Breast epithelium (tissue), 4 donors: ENCODE measurements at regions not wholly inside any gene's neighbourhood (a gene's known extent, or its start where the extent isn't known, plus 50 kb on each side); places are given as distances from the start of the nearest gene placed in this dataset.
A peak's percentile ranks its signal among the peaks of the same experiment; 100 is the strongest.

Source experiments
- DNase-seq, 2 donors: peaks; one replicate each; pipeline ENCODE4 v3.0.0-alpha.2; 2019; ENCODE audit warnings: low spot score in 2 of 2
- H3K27ac ChIP-seq, 2 donors: fragments of 200-600 bp; sonication (generic) in 1 of 2; one replicate each; pipeline ENCODE4 v1.5.1; 2016 to 2019; ENCODE audit warnings: mild to moderate bottlenecking in 1 of 2
- H3K27me3 ChIP-seq, 2 donors: fragments of 200-600 bp; sonication (generic) in 1 of 2; one replicate each; pipeline versions ENCODE4 v1.5.1 to v1.6.0; 2017 to 2019; ENCODE audit warnings: control low read depth in 1 of 2, mild to moderate bottlenecking in 1 of 2
- H3K36me3 ChIP-seq: fragments of 200-600 bp; one replicate; pipeline ENCODE4 v1.5.1; 2019
- H3K4me1 ChIP-seq, 2 donors: fragments of 200-600 bp; sonication (generic); one replicate each; pipeline ENCODE4 v1.5.1; 2016 to 2019; ENCODE audit warnings: control low read depth in 1 of 2
- H3K4me3 ChIP-seq, 3 donors: fragments of 200-600 bp; sonication (generic); 1 replicate in 2 of 3; 2 replicates in 1 of 3; pipeline ENCODE4 v1.5.1; 2016 to 2019; ENCODE audit warnings: mild to moderate bottlenecking in 3 of 3, moderate library complexity in 2 of 3
- H3K9me3 ChIP-seq, 2 donors: fragments of 200-600 bp; sonication (generic) in 1 of 2; one replicate each; pipeline ENCODE4 v1.5.1; 2016 to 2019; ENCODE audit warnings: control low read depth in 1 of 2
- POLR2A ChIP-seq: fragments of 450-650 bp; IDR thresholded peaks from one replicate; pipeline ENCODE4 v1.6.1; 2016; ENCODE audit warnings: antibody characterized with exemption, mild to moderate bottlenecking, moderate library complexity
- POLR2AphosphoS5 ChIP-seq, 3 donors: sonication (generic); formaldehyde crosslinking; IDR thresholded peaks; one replicate each; pipeline ENCODE4 v1.6.1; 2017; ENCODE audit warnings: antibody characterized with exemption in 3 of 3
- intact Hi-C: fragments of 100-400 bp; cut with DNase I; formaldehyde crosslinking; loops from one replicate; pipeline ENCODE4 v1.15.1; 2023; ENCODE audit warnings: low total_unique reads
- TF ChIP-seq, protein P1 (sequence below), 3 donors: fragments of 450-650 bp; IDR thresholded peaks; one replicate each; pipeline ENCODE4 v1.5.1; 2016 to 2017; ENCODE audit warnings: antibody characterized with exemption in 3 of 3, mild to moderate bottlenecking in 3 of 3, moderate library complexity in 3 of 3

DNA sequence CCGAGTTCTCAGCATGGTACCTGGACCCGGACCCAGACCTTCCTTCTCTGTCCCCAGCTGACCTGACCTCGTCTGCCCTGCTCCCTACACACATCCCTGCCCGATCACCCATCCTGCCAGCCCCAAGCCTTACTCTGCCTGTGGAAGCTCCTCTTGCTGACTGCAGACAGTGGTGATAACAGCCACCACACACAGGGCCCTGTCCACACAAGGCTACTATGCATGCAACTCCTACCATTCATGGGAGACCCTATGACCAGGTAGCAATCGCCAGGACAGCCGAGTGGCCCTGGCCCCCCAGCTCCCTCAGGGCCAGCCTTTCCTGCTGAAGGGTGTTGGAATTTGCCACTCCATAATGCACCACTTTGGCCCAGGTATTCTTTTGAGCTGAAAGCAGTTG, 233.6 kb downstream of the BRD1 start:
- H3K27me3 ChIP-seq: peaks cover 0 to 20% of the 10 kb centered on the region in 2 donors
- TF ChIP-seq POLR2AphosphoS5 (IDR thresholded peaks at IDR 0.05): no peak
- TF ChIP-seq, protein P1, sequence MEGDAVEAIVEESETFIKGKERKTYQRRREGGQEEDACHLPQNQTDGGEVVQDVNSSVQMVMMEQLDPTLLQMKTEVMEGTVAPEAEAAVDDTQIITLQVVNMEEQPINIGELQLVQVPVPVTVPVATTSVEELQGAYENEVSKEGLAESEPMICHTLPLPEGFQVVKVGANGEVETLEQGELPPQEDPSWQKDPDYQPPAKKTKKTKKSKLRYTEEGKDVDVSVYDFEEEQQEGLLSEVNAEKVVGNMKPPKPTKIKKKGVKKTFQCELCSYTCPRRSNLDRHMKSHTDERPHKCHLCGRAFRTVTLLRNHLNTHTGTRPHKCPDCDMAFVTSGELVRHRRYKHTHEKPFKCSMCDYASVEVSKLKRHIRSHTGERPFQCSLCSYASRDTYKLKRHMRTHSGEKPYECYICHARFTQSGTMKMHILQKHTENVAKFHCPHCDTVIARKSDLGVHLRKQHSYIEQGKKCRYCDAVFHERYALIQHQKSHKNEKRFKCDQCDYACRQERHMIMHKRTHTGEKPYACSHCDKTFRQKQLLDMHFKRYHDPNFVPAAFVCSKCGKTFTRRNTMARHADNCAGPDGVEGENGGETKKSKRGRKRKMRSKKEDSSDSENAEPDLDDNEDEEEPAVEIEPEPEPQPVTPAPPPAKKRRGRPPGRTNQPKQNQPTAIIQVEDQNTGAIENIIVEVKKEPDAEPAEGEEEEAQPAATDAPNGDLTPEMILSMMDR (IDR thresholded peaks at IDR 0.05): no peak
- TF ChIP-seq POLR2A: no peak
- H3K4me3 ChIP-seq: no peak overlapping the region
- DNase-seq: peak in 1 of 2 donors; percentile 36
- H3K27ac ChIP-seq: no peak overlapping the region
- no peaks in the 10 kb centered on the region for H3K36me3 ChIP-seq
- peaks cover 0 to 10% of the 10 kb centered on the region in 2 donors for H3K9me3 ChIP-seq
- intact Hi-C loops: no loop called here
- no peaks in the 10 kb centered on the region for H3K4me1 ChIP-seq

GRCh38 chr22:49593509-49593908, 234.2 kb downstream of the BRD1 start:
- intact Hi-C loops: no loop called here
- H3K4me1 ChIP-seq: no peaks in the 10 kb centered on the region
- DNase-seq: no peak
- TF ChIP-seq, protein P1 (IDR thresholded peaks at IDR 0.05): no peak
- no peak for TF ChIP-seq POLR2A
- TF ChIP-seq POLR2AphosphoS5 (IDR thresholded peaks at IDR 0.05): no peak
- H3K27me3 ChIP-seq: peaks cover 0 to 21% of the 10 kb centered on the region in 2 donors
- H3K27ac ChIP-seq: no peak overlapping the region
- H3K36me3 ChIP-seq: no peaks in the 10 kb centered on the region
- no peak overlapping the region for H3K4me3 ChIP-seq
- peaks cover 0 to 10% of the 10 kb centered on the region in 2 donors for H3K9me3 ChIP-seq

- intact Hi-C loops: no loop called here
- Histone ChIP-seq H3K9me3 (peaks cover 0 to 10% of the 10 kb centered on the region in 2 donors), H3K27me3 (peaks cover 0 to 23% of the 10 kb centered on the region in 2 donors), H3K27ac (no peak overlapping the region), H3K36me3 (no peaks in the 10 kb centered on the region), H3K4me1 (no peaks in the 10 kb centered on the region), H3K4me3 (no peak overlapping the region)
- TF ChIP-seq, protein P1 (IDR thresholded peaks at IDR 0.05): no peak
- TF ChIP-seq POLR2A: no peak
- no peak for TF ChIP-seq POLR2AphosphoS5 (IDR thresholded peaks at IDR 0.05)
- DNase-seq: no peak
Observed at GRCh38 chr22:49592780-49593501, 234.7 kb downstream of the BRD1 start.

DNA sequence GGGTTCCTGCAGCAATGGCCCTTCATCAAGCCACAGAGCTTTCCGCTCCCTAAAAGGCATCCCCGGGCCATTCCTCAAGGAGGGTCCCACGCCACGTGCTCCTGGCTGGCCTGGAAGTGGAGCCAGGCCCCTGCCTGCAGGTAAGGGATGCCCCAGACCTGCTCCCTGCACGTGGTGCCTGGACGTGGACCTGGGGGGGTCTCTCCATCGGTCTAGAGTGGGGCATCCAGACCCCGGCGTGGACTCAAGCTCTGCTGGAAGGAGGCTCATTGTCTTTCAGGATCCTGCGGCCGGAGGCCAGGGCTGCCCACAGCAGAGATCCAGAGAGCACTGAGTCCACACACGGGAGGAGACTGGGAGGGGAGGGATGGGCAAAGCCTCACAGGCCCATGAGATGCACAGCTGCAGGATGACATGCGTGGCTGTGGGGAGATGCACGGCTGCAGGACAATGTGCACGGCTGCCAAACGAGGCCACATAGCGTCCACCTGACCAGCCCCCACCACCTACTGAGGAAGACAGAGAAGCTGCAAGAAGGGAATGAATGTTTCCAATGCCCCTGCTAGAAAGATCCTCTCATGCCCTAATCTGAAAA, 236.7 kb downstream of the BRD1 start:
- no peak for DNase-seq
- intact Hi-C loops: no loop called here
- TF ChIP-seq POLR2A (no peak), POLR2AphosphoS5 (IDR thresholded peaks at IDR 0.05) (no peak)
- TF ChIP-seq, protein P1 (IDR thresholded peaks at IDR 0.05): no peak

DNA sequence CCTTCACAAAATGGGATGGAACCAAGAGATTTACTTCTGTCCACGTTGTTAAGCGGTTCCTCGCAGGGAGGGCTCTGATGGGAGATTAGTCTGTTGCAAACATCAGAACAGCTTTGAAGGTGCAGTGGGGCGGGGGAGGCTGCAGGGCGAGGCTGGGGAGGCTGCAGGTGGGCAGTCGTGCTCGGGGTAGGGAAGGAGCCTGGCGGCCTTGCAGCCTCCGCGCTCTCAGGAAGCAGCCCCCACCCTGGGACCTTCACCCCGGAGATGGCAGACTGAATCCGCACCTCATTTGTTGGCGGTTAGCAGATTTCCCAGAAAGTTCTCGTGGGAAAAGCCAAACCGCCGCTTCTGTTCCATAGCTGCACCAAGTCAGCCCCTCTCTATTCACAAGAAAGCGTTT, 237.3 kb downstream of the BRD1 start:
- intact Hi-C loops: no loop called here
- H3K27ac ChIP-seq: no peak overlapping the region
- peaks cover 0 to 27% of the 10 kb centered on the region in 2 donors for H3K27me3 ChIP-seq
- no peaks in the 10 kb centered on the region for H3K4me1 ChIP-seq
- no peak for DNase-seq
- H3K36me3 ChIP-seq: no peaks in the 10 kb centered on the region
- no peak overlapping the region for H3K4me3 ChIP-seq
- TF ChIP-seq POLR2A (no peak), POLR2AphosphoS5 (IDR thresholded peaks at IDR 0.05) (no peak)
- TF ChIP-seq, protein P1 (IDR thresholded peaks at IDR 0.05): no peak
- peaks cover 0 to 10% of the 10 kb centered on the region in 2 donors for H3K9me3 ChIP-seq

More for the DNA sequence above, 236.7 kb downstream of the BRD1 start:
- Histone ChIP-seq H3K4me1 (no peaks in the 10 kb centered on the region), H3K27ac (no peak overlapping the region), H3K27me3 (peaks cover 0 to 27% of the 10 kb centered on the region in 2 donors), H3K4me3 (no peak overlapping the region), H3K9me3 (peaks cover 0 to 10% of the 10 kb centered on the region in 2 donors), H3K36me3 (no peaks in the 10 kb centered on the region)
